ENCODE measurements at regions not wholly inside any gene's neighbourhood (a gene's known extent, or its start where the extent isn't known, plus 50 kb on each side); places are given as distances from the start of the nearest gene placed in this dataset.

GRCh38 chr16:7268182-7268581, 64.5 kb upstream of the RBFOX1 start:
- TF ChIP-seq ZNF114 (tag by site-specific recombination; IDR thresholded peaks at IDR 0.05) (no peak), CTCF (tag by site-specific recombination; IDR thresholded peaks at IDR 0.05) (0 out of 2 replicates have a peak, but pooled peaks have one; percentile 9), KLF16 (tag by site-specific recombination; IDR thresholded peaks at IDR 0.05) (no peak), ZNF513 (tag by site-specific recombination; IDR thresholded peaks at IDR 0.05) (no peak), ZNF274 (IDR thresholded peaks at IDR 0.05; ENCODE audit: low read length) (no peak), ZNF274 (tag by site-specific recombination; IDR thresholded peaks at IDR 0.05; ENCODE audit: borderline replicate concordance) (no peak), ZBTB11 (tag by site-specific recombination; conservative IDR thresholded peaks at IDR 0.05; ENCODE audit: low read depth) (no peak), ZNF530 (tag by site-specific recombination; IDR thresholded peaks at IDR 0.05; ENCODE audit: low read depth) (no peak), ZNF426 (tag by site-specific recombination; IDR thresholded peaks at IDR 0.05) (no peak), ELK4 (IDR thresholded peaks at IDR 0.05; ENCODE audit: borderline replicate concordance, low read depth, low read length) (no peak), PRDM4 (tag by site-specific recombination; IDR thresholded peaks at IDR 0.05) (no peak), ZEB2 (tag by site-specific recombination; IDR thresholded peaks at IDR 0.05) (no peak)

Measured in HEK293 (cell line).